ENCODE measurements at regions not wholly inside any gene's neighbourhood (a gene's known extent, or its start where the extent isn't known, plus 50 kb on each side); places are given as distances from the start of the nearest gene placed in this dataset.
A peak's percentile ranks its signal among the peaks of the same experiment; 100 is the strongest.

GRCh38 chr6:112401083-112401482 is 54.0 kb downstream of the RFPL4B start:
- Histone ChIP-seq H3K36me3 (no peaks in the 10 kb centered on the region), H3K27me3 (ENCODE audit: insufficient read depth, low read depth, severe bottlenecking) (no peaks in the 10 kb centered on the region), H3K4me3 (ENCODE audit: low read depth, low read length) (no peak overlapping the region), H3K9me3 (ENCODE audit: severe bottlenecking) (peaks cover 3% of the 10 kb centered on the region), H3K27ac (no peak overlapping the region)
- DNase-seq: no peak
- TF ChIP-seq, protein P1, sequence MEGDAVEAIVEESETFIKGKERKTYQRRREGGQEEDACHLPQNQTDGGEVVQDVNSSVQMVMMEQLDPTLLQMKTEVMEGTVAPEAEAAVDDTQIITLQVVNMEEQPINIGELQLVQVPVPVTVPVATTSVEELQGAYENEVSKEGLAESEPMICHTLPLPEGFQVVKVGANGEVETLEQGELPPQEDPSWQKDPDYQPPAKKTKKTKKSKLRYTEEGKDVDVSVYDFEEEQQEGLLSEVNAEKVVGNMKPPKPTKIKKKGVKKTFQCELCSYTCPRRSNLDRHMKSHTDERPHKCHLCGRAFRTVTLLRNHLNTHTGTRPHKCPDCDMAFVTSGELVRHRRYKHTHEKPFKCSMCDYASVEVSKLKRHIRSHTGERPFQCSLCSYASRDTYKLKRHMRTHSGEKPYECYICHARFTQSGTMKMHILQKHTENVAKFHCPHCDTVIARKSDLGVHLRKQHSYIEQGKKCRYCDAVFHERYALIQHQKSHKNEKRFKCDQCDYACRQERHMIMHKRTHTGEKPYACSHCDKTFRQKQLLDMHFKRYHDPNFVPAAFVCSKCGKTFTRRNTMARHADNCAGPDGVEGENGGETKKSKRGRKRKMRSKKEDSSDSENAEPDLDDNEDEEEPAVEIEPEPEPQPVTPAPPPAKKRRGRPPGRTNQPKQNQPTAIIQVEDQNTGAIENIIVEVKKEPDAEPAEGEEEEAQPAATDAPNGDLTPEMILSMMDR (IDR thresholded peaks at IDR 0.05; ENCODE audit: low read depth, low read length): no peak

GRCh38 chr6:112407101-112407590 is 60.0 kb downstream of the RFPL4B start:
- TF ChIP-seq, protein P1 (IDR thresholded peaks at IDR 0.05; ENCODE audit: low read depth, low read length): no peak
- H3K36me3 ChIP-seq: no peaks in the 10 kb centered on the region
- no peak overlapping the region for H3K4me3 ChIP-seq (ENCODE audit: low read depth, low read length)
- H3K9me3 ChIP-seq (ENCODE audit: severe bottlenecking): peaks cover 3% of the 10 kb centered on the region
- no peak overlapping the region for H3K27ac ChIP-seq
- no peaks in the 10 kb centered on the region for H3K27me3 ChIP-seq (ENCODE audit: insufficient read depth, low read depth, severe bottlenecking)
- DNase-seq: no peak

DNA sequence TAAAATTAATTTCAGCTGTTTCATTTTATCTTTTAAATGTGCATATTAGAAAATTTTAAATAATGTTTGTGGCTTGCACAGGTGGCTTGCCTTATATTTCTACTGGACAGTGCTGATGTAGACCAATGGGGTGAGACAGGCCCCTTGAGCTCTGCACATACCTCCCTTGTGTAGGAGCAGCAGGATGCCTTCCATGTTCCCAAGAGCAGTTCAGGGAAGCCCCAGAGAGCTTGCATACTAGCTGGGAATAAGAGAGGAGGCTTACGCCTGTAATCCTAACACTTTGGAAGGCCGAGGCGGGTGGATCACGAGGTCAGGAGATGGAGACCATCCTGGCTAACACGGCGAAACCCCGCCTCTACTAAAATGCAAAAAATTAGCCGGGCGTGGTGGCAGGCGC is 61.4 kb downstream of the RFPL4B start:
- TF ChIP-seq, protein P1 (IDR thresholded peaks at IDR 0.05; ENCODE audit: low read depth, low read length): no peak
- Histone ChIP-seq H3K27me3 (ENCODE audit: insufficient read depth, low read depth, severe bottlenecking) (no peaks in the 10 kb centered on the region), H3K9me3 (ENCODE audit: severe bottlenecking) (peaks cover under 1% of the 10 kb centered on the region), H3K4me3 (ENCODE audit: low read depth, low read length) (no peak overlapping the region), H3K27ac (no peak overlapping the region), H3K36me3 (no peaks in the 10 kb centered on the region)
- no peak for DNase-seq

DNA sequence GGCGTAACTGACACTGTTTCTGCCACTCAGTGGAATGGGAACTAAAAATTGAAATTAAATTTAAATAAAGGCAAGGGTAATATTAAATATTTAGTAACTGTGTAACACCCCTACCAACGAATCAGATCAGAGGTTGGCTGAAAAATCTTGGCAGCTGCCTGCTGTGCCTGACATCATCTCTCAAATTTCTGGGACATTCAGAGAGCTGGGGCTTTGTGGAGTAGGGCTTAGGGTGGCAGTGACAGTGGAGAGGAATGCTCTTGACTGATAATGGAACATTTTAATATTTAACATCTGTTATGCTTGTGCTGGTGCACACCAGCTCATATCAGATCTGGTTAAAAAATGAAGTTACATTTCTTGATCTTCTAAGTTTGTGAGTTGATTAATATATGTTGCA is 62.2 kb downstream of the RFPL4B start:
- no peak for DNase-seq
- no peaks in the 10 kb centered on the region for H3K36me3 ChIP-seq
- no peaks in the 10 kb centered on the region for H3K9me3 ChIP-seq (ENCODE audit: severe bottlenecking)
- no peaks in the 10 kb centered on the region for H3K27me3 ChIP-seq (ENCODE audit: insufficient read depth, low read depth, severe bottlenecking)
- TF ChIP-seq, protein P1 (IDR thresholded peaks at IDR 0.05; ENCODE audit: low read depth, low read length): no peak
- H3K27ac ChIP-seq: no peak overlapping the region
- H3K4me3 ChIP-seq (ENCODE audit: low read depth, low read length): no peak overlapping the region

DNA sequence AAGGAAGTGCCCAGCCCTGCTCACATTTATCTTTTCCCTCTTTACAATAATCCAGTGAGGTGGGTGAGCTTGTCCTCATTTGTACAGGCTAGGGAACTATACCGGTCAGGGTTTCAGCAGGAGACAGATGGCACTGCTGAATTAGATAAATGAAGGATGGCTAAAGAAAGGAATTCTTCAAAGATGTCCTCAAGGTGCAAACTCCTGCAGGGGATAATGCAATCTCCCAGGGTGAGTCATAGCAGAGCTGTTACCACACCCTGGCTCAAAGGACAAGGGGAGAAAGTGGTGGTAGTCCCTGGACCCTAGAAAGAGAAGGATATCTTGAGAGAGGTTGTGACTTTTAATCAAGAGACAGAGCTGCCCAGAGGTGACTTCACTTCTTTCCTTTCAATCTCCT is 66.7 kb downstream of the RFPL4B start:
- no peak overlapping the region for H3K4me3 ChIP-seq (ENCODE audit: low read depth, low read length)
- peak; percentile 42 for DNase-seq
- TF ChIP-seq, protein P1 (IDR thresholded peaks at IDR 0.05; ENCODE audit: low read depth, low read length): no peak
- H3K27me3 ChIP-seq (ENCODE audit: insufficient read depth, low read depth, severe bottlenecking): no peaks in the 10 kb centered on the region
- no peaks in the 10 kb centered on the region for H3K36me3 ChIP-seq
- H3K9me3 ChIP-seq (ENCODE audit: severe bottlenecking): no peaks in the 10 kb centered on the region
- H3K27ac ChIP-seq: no peak overlapping the region

- Histone ChIP-seq H3K27ac (no peak overlapping the region), H3K36me3 (no peaks in the 10 kb centered on the region), H3K9me3 (ENCODE audit: severe bottlenecking) (no peaks in the 10 kb centered on the region), H3K27me3 (ENCODE audit: insufficient read depth, low read depth, severe bottlenecking) (no peaks in the 10 kb centered on the region), H3K4me3 (ENCODE audit: low read depth, low read length) (no peak overlapping the region)
- TF ChIP-seq, protein P1 (IDR thresholded peaks at IDR 0.05; ENCODE audit: low read depth, low read length): no peak
- DNase-seq: no peak
Observed at GRCh38 chr6:112415366-112415765, 68.2 kb downstream of the RFPL4B start.

Measured in WERI-Rb-1 (cell line).